GM12892 (cell line): ENCODE measurements at regions not wholly inside any gene's neighbourhood (a gene's known extent, or its start where the extent isn't known, plus 50 kb on each side); places are given as distances from the start of the nearest gene placed in this dataset.

ENCODE experiments used
- POLR2A ChIP-seq: IDR thresholded peaks from 2 replicates; pipeline ENCODE4 v1.6.1; 2011; ENCODE audit warnings: low read depth, low read length, control low read depth
- POLR2AphosphoS5 ChIP-seq: IDR thresholded peaks from 2 replicates; pipeline ENCODE4 v1.6.1; 2011; ENCODE audit warnings: low read depth, low read length, control low read depth
- TAF1 ChIP-seq: IDR thresholded peaks from 2 replicates; pipeline ENCODE4 v1.6.1; 2011; ENCODE audit warnings: low read depth, mild to moderate bottlenecking, control low read depth, low read length, borderline replicate concordance

GRCh38 chr17:83179811-83180210 lies 100.4 kb downstream of the METRNL start:
- TF ChIP-seq TAF1 (no peak), POLR2AphosphoS5 (no peak), POLR2A (no peak)
